Gastrocnemius medialis (tissue), 4 donors: ENCODE measurements at regions not wholly inside any gene's neighbourhood (a gene's known extent, or its start where the extent isn't known, plus 50 kb on each side); places are given as distances from the start of the nearest gene placed in this dataset.

ENCODE experiments used
- ATAC-seq, 2 donors: fragments of 150-250 bp; one replicate each; pipeline ENCODE4 v1.9.1; 2016
- DNase-seq, 2 donors: peaks; one replicate each; pipeline ENCODE4 v3.0.0-alpha.2; 2019
- H3K27ac ChIP-seq, 4 donors: fragments of 200-600 bp; sonication (generic); 1 replicate in 1 of 4; 2 replicates in 3 of 4; pipeline ENCODE4 v1.5.1; 2016 to 2018; ENCODE audit warnings: mild to moderate bottlenecking in 2 of 4, moderate library complexity in 1 of 4
- H3K27me3 ChIP-seq, 3 donors: fragments of 200-600 bp; sonication (generic) in 2 of 3; 1 replicate in 1 of 3; 2 replicates in 2 of 3; pipeline versions ENCODE4 v1.5.1 to v1.6.0; 2016 to 2019; ENCODE audit warnings: mild to moderate bottlenecking in 1 of 3, moderate library complexity in 1 of 3
- H3K36me3 ChIP-seq, 2 donors: fragments of 200-600 bp; sonication (generic) in 1 of 2; one replicate each; pipeline ENCODE4 v1.5.1; 2017 to 2018
- H3K4me1 ChIP-seq, 2 donors: fragments of 200-600 bp; sonication (generic) in 1 of 2; one replicate each; pipeline ENCODE4 v1.5.1; 2016 to 2017; ENCODE audit warnings: mild to moderate bottlenecking in 2 of 2
- H3K4me3 ChIP-seq, 4 donors: fragments of 200-600 bp; sonication (generic) in 3 of 4; 1 replicate in 1 of 4; 2 replicates in 3 of 4; pipeline ENCODE4 v1.5.1; 2016 to 2019; ENCODE audit warnings: mild to moderate bottlenecking in 2 of 4
- H3K9me3 ChIP-seq, 3 donors: fragments of 200-600 bp; sonication (generic) in 2 of 3; 1 replicate in 1 of 3; 2 replicates in 2 of 3; pipeline ENCODE4 v1.5.1; 2016 to 2019
- CTCF ChIP-seq, 5 experiments: fragments of 450-650 bp in 3 of 5; fragments of 200-600 bp in 2 of 5; sonication (generic) in 2 of 5; IDR thresholded peaks in 4 of 5; conservative IDR thresholded peaks in 1 of 5; 1 replicate in 4 of 5; 2 replicates in 1 of 5; pipeline ENCODE4 v1.5.1; 2016 to 2019; ENCODE audit warnings: antibody characterized with exemption in 5 of 5, mild to moderate bottlenecking in 3 of 5, moderate library complexity in 3 of 5
- POLR2A ChIP-seq, 2 donors: fragments of 450-650 bp; IDR thresholded peaks; one replicate each; pipeline ENCODE4 v1.6.1; 2017; ENCODE audit warnings: antibody characterized with exemption in 2 of 2, mild to moderate bottlenecking in 2 of 2, moderate library complexity in 2 of 2
- in situ Hi-C, 4 donors: fragments of 200-750 bp; cut with MboI; loops; one replicate each; pipeline versions ENCODE4 v1.15.0 to v1.8.0; 2017; ENCODE audit warnings: low sequenced_read_pairs in 4 of 4
- intact Hi-C: fragments of 100-400 bp; cut with DNase I; formaldehyde crosslinking; loops from one replicate; pipeline ENCODE4 v1.15.1; 2023; ENCODE audit warnings: low total_unique reads

- intact Hi-C loops: no loop called here
- ATAC-seq (no peak), DNase-seq (no peak)
- H3K9me3 ChIP-seq: no peaks in the 10 kb centered on the region
- H3K27me3 ChIP-seq: no peaks in the 10 kb centered on the region
- H3K4me3 ChIP-seq: no peak overlapping the region
- no peak overlapping the region for H3K27ac ChIP-seq
- no peaks in the 10 kb centered on the region for H3K36me3 ChIP-seq
- H3K4me1 ChIP-seq: no peaks in the 10 kb centered on the region
- in situ Hi-C loops: no loop called here
- TF ChIP-seq POLR2A (IDR thresholded peaks at IDR 0.05): no peak
- no peak for TF ChIP-seq CTCF (IDR thresholded peaks at IDR 0.05 in 4 of 5, conservative IDR thresholded peaks at IDR 0.05 in 1 of 5)
Measured at GRCh38 chr4:65193985-65194384, 476.3 kb downstream of the EPHA5 start.

GRCh38 chr4:65190780-65191179, 479.5 kb downstream of the EPHA5 start:
- ATAC-seq: no peak
- no peak for DNase-seq
- intact Hi-C loops: no loop called here

GRCh38 chr4:65175585-65175984, 494.7 kb downstream of the EPHA5 start:
- Histone ChIP-seq H3K36me3 (no peaks in the 10 kb centered on the region), H3K9me3 (no peaks in the 10 kb centered on the region), H3K4me1 (no peaks in the 10 kb centered on the region), H3K27ac (no peak overlapping the region), H3K4me3 (no peak overlapping the region), H3K27me3 (no peaks in the 10 kb centered on the region)
- ATAC-seq (no peak), DNase-seq (no peak)
- TF ChIP-seq POLR2A (IDR thresholded peaks at IDR 0.05) (no peak), CTCF (IDR thresholded peaks at IDR 0.05 in 4 of 5, conservative IDR thresholded peaks at IDR 0.05 in 1 of 5) (no peak)
- in situ Hi-C loops: no loop called here
- intact Hi-C loops: no loop called here

More at GRCh38 chr4:65190780-65191179, 479.5 kb downstream of the EPHA5 start:
- in situ Hi-C loops: no loop called here
- TF ChIP-seq CTCF (IDR thresholded peaks at IDR 0.05 in 4 of 5, conservative IDR thresholded peaks at IDR 0.05 in 1 of 5): no peak
- no peak for TF ChIP-seq POLR2A (IDR thresholded peaks at IDR 0.05)
- Histone ChIP-seq H3K4me3 (no peak overlapping the region), H3K27ac (no peak overlapping the region), H3K9me3 (no peaks in the 10 kb centered on the region), H3K27me3 (no peaks in the 10 kb centered on the region), H3K4me1 (no peaks in the 10 kb centered on the region), H3K36me3 (no peaks in the 10 kb centered on the region)

- ATAC-seq: no peak
- Histone ChIP-seq H3K4me3 (no peak overlapping the region), H3K9me3 (no peaks in the 10 kb centered on the region), H3K36me3 (no peaks in the 10 kb centered on the region), H3K4me1 (no peaks in the 10 kb centered on the region), H3K27me3 (no peaks in the 10 kb centered on the region), H3K27ac (no peak overlapping the region)
- TF ChIP-seq POLR2A (IDR thresholded peaks at IDR 0.05): no peak
- TF ChIP-seq CTCF (IDR thresholded peaks at IDR 0.05 in 4 of 5, conservative IDR thresholded peaks at IDR 0.05 in 1 of 5): no peak
- in situ Hi-C loops: no loop called here
- intact Hi-C loops: no loop called here
- no peak for DNase-seq
Measured at GRCh38 chr4:65170768-65171514, 499.3 kb downstream of the EPHA5 start.

- in situ Hi-C loops (no loop called here), intact Hi-C loops (no loop called here)
- no peak for TF ChIP-seq CTCF (IDR thresholded peaks at IDR 0.05 in 4 of 5, conservative IDR thresholded peaks at IDR 0.05 in 1 of 5)
- no peak for TF ChIP-seq POLR2A (IDR thresholded peaks at IDR 0.05)
- no peak overlapping the region for H3K4me3 ChIP-seq
- no peaks in the 10 kb centered on the region for H3K27me3 ChIP-seq
- H3K4me1 ChIP-seq: no peaks in the 10 kb centered on the region
- H3K9me3 ChIP-seq: no peaks in the 10 kb centered on the region
- H3K27ac ChIP-seq: no peak overlapping the region
- H3K36me3 ChIP-seq: no peaks in the 10 kb centered on the region
- DNase-seq: no peak
- no peak for ATAC-seq
Measured at GRCh38 chr4:65167719-65168118, 502.6 kb downstream of the EPHA5 start.
